ENCODE measurements at regions not wholly inside any gene's neighbourhood (a gene's known extent, or its start where the extent isn't known, plus 50 kb on each side); places are given as distances from the start of the nearest gene placed in this dataset.
"Not testable (repeated sequence)": the region's sequence is repeated elsewhere in the genome, so short reads cannot be mapped to it uniquely, and the experiment has no call there.

DNA sequence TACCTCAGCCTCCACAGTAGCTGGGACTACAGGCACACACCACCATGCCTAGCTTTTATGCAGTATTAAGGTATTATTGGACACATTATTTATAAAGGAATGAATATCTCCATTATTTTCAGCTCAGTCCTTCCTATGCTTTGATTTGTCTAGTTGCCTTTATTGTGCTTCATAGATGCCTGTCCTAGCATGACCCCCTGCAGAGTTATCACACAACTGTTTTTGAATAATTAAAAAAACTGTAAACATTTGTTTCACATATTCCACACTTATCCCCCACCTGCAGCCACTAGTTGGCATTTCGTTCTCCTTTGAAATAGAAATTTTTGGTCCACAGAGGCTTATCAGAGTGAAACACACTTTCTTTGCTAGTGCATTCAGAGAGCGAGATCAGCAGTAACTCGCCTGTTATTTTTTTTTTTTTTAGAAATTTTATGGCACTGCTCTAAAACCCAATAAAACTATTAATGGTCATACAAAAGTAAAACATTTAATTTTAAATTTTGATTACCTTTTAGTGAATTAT lies 151.8 kb upstream of the RASA1 start:
- DNase-seq: no peak

DNA sequence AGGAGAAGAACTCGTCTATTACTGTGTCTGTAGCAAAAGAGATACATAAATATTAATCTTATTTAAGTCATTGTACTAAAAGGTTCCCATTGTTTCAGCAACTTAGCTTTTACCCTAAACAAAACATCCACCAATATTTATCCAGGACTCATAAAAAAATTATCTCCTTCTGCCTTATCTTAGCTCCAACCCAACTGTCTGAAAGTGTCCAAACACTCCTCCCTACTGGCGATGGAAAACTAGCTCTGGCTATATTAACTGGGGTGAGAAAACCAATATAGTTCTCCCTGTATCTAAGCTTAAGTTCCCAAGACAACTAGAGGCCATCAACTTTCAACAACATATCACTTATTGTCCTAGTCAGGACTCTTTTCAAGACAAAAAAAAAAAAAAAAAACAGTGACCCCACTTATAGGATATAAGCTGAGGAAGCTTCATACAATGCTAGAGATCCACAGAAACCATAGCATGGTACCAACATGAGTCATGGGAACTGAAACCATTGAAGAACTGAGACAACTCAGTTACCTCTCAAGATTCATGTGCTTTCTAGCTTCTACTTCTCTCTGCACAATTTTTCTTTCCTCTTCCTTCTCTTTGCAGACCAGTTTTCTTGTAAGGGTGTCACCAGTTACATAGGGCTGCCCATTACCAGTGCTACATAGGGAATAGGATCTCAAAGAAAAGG lies 150.7 kb upstream of the RASA1 start:
- DNase-seq: no peak

DNA sequence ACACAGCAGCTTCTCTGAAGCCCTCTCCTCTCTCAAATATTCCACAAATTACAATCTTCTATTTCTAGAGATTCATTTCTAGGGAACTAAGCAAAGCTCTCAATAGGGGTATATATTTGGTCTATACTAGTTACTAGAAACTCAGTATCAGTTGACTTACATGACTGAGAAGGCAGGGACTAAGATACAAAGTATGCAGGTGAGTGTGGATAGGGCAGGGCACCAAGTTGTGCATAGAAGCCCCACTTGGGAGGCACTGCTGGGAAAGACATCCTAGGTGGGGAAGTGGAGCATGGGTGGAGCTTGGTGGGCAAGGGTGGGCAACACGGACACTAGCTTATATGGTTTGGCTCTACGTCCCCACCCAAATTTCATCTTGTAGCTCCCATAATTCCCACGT lies 148.1 kb upstream of the RASA1 start:
- no peak for DNase-seq

DNA sequence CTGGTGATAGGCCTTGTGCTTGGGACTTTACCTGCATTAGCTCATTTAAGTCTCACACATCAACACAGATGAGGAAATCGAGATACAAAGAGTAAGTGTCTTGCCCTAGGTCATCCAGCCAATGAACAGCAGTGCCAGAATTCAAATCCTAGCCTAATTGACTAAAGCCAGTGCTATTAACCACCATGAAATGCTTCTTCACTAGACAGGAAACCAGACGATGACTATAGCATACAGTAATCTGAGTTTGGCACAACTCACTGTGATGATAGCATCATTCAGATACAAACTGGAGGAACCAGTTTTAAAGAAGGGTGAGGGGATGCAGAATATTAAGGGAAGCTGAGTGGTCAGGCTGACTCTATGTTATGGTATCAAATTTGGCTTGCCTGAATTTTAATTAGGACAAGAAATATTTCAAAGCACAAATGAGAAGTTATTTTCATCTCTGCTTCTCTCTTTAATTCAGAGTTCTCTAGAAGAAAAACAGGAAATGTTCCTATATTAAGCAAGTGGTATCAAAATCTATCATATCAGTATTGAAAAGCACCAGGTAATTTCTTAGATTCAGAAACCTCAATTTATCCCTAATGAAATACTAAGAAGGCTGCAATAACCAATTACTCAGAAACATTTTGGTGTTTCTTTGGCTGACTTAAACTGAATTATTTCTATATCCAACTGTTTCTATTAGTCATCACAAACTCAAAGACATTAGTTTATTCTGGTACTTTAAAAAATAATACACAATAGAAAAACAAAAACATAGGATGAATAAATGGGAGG lies 147.0 kb upstream of the RASA1 start:
- DNase-seq: no peak

DNA sequence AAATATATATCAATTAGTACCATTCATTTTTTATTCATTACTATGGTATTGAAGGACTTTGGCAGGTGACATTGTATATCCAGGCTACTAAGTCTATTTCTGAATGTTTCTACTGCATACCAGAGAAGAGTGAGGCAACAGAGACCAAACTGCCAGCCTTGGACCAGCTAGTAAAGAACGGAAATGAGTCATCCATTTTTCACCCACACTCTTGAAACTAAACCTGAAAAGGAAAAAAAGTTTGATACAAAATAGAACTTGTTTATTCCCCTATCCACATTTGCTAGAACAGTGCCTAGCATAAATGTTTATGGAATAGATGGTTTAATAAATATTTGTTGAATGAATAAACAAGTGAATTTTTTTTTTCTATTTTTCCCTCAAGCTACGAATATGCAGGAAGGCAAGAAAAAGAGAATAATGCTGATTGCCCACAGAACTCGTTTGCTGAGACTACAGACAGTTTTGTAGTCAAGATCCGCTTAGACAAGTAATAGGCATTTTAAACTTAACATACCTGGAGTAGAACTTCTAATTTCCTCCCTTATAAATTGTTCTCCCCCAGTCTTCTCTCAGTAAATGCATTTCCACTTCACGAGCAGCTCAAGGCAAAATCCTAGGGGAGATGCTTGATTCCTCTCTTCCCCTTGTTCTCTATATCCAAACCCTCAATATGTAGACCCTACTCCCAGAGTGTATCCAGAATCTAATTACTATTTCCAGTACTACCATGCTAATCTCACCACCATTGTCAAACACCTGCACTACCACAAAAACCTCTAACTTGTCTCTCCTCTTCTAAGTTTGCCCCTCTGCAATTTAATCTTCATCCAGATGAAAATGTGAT lies 146.2 kb upstream of the RASA1 start:
- DNase-seq: peak; percentile 31

DNA sequence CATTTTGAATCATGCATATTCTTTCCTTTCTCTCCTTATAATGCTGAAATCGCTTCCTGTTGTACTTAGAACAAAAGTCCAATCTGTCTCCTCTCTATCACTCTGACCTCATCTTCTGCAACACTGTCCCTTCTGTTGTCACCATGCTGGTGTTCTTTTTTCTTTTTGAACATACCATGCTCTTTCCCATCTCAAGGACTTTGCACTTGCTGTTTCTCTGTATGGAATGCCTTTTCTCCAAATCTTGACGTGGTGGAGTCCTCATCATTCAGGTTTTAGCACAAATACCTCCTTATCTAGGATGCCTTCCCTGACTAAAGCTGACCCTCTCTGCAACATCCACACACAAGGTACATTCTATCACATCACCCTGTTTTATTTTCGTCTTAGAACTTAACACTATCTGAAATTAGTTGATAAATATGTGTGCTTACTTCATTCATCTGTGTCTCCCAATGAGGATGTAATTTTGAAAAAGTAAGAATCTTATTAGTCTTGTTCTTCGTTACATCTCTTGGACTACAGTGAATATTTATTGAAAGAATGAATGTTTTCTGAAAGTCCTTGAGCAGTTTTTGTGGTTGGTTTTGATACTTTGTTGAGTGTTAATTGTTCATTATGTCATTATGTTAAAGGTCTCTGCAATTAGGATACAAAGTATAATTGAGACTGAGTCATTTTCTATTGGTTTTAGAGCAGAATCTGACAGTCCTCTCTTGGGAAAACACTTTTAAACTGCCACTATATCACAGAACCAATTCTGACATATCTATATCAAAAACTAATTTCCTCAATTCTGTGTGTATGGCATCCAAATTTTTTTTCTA lies 145.3 kb upstream of the RASA1 start:
- DNase-seq: no peak

DNA sequence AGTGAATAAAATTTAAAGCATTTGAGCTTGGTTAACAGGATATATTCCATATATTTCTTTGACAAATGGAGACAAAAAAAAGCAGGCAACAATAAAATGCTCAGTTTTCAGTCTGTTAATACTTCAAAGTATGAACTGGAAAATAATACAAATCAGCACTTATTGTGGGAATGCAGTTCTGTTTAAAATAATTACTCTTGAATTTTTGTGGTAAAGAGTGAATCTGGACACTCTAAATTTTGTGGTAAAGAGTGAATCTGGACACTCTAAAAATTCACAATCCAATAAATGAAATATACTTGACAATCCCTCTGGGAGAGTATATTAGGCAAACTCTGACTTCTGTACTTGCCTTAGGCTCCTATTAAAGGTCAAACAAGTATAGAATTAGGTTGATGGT lies 141.9 kb upstream of the RASA1 start:
- no peak for DNase-seq

DNA sequence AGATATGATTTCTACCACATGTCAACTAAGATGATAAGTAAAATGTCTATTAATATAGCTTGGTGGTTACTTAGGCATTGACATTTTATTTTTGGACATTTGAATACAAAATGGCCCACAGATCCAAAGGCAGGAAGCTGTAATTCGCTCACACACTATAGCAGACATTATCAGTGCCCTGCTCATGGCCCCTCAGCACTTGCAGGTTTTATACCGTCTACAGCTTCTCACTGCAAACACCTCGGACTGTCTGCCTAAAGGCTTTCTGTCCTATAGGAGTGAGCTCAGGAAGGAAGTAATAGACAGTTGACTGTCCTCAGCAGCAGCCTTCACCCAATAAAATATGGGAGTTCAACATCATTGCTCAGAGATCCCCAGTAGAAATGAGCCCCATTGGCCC lies 140.8 kb upstream of the RASA1 start:
- no peak for DNase-seq

DNA sequence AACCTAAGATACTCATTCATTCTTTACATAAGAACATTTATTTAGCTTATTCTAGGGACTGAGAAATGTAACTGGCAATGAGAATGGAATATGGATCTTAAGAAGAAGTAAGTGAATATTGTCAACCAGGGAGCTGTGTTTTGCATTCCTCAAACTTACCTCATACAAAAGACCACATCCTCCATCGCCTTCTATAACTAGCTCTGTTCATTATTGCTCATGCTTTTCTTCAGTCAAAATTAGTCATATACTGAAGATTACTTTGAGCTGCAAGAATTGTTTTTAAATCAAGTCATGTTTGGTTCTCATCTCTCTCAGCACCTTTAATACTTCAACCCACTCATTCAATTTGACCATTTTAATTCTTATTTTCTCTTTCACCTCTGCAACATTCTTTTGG lies 140.3 kb upstream of the RASA1 start:
- no peak for DNase-seq

DNA sequence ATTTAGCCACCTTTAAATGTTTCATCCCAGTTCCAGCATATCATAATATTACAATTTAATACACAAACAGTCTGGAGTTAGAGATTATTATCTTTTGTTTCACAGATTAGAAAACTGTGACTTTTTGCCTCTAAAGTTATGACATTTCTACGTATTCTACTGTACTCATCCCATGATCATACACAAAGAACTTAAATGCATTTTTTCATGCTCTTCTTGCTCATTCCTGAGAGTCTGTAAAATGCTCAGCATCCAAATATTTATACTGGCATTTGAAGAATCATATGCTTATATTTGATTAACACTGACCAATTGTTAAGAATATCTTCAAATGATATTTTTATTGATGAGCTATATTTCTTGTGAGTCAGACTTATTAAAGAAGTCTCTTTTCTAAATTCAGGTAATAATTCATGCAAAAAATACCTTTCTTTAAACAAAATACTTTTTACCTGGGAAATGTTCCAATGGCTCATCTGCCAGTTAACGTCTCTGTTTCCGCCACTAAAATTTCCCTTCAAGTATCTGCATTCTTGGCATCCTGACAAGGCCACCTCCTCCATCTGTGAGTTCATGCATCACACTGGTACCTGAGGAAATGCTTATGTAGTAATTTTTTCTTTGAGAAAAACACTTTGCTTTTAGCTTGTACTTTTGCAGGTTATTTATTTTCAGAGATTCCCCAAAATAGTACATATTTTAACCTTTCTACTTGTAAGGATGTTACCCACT lies 139.6 kb upstream of the RASA1 start:
- no peak for DNase-seq

DNA sequence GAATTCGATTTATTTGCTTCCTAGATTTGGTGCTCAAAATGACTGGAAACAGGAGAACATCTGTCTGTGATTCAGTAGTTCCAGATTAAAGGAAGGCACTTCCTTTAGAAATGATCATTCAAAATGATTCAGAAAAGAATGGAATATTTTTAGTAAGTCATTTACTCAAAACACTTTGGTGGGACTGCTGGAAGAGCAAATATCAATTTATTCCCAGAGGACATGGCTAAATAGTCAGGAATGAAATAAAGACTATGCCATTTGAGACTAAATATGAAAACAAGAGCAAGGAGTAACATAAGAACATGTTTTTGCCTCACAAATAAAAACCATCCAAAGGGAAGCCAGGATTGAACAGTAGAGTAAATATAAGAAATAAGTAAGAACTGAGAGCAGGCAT lies 138.6 kb upstream of the RASA1 start:
- no peak for DNase-seq

DNA sequence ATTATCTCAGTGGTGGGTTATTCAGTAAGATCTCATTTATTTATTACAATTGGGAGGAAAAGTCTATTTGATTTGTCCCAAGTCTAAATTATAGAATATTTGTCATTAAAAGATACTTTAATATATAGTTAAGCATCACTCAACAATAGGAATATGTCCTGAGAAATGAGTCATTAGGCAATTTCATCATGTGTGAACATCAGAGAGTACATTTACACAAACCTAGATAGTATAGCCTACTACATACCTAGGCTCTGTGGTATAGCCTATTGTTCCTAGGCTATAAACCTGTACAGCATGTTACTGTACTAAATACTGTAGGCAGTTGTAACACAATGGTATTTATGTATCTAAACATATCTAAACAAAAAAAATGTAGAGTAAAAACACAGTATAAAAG lies 135.0 kb upstream of the RASA1 start:
- DNase-seq: no peak

DNA sequence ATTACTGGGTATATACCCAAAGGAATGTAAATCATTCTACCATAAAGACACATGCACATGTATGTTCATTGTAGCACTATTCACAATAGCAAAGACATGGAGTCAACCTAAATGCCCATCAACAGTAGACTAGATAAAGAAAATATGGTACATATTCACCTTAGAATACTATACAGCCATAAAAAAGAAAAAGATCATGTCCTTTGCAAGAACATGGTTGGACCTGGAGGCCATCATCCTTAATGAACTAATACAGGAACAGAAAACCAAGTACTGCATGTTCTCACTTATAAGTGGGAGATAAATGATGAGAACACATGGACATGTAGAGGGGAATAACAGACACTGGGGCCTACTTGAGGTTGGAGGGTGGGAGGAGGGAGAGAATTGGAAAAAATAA lies 133.2 kb upstream of the RASA1 start:
- not testable (repeated sequence) for DNase-seq

DNA sequence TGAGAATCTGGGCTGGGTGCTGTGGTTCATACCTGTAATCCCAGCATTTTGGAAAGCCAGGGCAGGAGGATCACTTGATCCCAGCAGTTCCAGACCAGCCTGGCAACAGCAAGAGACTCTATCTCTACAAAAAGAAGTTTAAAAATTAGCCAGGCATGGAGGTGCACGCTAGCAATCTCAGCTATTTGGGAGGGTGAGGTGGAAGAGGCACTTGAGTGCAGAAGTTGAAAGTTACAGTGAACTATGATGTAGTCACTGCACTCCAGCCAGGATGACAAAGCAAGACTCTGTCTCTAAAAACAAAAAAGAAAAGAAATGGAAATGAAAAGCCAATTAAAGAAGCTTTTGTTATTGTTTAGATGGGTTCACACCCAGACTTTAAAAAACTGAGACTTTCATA lies 131.6 kb upstream of the RASA1 start:
- no peak for DNase-seq

DNA sequence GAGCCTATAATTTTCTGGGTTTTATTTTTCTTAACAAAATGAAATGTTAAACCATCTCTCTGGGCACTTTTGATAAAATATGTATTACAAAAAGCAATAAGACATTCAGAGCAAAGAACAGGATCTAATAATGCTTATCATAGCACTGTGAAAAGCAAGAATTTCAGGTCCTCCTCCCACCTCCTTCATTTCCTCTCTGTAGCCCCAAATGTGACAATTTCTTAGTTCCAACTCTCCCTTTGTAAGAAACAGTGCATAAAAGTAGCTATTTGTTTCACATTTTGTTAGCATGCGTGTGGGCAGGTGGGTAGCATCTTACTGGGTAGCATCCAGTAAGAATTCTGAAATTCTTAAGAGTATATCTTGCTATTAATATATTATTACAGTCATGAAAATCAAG lies 130.9 kb upstream of the RASA1 start:
- no peak for DNase-seq

DNA sequence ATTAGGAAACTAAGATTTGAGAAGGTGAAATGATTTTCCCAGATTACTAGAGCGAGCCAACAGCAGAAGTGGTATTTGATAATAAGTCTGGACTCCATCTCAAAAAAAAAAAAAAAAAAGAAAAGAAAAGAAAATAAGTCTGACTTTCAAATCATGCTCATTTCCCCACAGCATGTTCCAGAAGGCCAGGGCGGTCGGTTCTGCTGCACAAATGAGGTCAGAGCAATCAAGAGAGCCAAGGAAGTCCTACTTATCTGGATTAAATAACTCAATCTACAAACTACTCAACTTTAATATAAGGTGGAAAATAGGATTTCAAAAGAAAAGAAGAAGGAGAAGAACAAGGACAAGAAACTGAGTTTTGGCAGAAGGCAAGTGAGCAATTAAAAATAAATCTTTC lies 130.4 kb upstream of the RASA1 start:
- no peak for DNase-seq

DNA sequence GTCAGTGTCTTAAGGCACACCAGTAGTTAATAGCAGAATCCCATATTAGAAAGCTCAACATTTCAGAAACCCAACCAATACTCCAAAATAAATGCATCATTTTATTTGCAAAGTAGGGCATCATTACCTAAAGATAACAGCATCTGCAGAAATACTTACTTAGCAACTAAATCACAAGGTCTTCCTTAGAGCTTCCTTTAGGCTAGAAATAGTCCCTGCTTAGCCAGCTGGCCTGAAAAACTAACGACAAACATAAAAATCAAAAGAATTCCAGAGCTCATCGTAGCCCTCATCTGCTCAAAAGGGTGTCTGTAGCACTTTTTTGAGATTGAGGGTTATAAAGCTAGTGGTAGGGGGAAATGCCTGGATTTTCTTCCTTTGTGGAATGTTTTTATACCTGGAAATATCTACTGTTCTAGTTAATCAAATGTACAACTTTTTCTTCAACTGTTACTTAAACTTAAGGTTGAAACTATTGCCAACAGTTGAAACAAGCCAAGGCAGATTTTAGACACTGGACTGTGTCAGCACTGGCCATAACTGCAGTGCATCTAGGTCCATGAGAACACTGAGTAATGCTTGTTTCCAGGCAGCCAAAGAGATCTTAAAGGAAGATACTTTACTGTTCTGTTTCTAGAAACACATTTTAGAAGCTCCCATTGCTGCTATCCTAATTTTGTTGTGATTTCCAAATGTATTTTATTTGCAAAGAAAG lies 129.4 kb upstream of the RASA1 start:
- DNase-seq: no peak

DNA sequence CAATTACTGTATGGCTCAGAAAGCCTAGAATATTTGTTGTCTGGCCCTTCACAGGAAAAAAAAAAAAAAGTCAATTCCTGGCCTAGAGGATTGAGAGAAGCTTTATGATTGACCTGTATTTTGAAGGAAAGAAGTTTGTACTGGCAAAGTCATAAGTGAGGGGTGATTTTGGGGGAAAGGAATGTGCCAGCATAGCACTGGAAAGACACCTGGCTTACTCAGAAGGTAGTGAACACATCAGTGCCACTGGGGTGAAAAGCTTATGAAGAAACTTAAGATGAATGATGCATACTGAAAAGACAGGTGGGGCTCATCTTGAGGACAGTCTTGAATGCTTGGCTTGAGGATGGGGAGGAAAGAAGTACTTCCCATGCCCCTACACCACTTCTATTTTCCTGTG lies 127.9 kb upstream of the RASA1 start:
- no peak for DNase-seq

DNA sequence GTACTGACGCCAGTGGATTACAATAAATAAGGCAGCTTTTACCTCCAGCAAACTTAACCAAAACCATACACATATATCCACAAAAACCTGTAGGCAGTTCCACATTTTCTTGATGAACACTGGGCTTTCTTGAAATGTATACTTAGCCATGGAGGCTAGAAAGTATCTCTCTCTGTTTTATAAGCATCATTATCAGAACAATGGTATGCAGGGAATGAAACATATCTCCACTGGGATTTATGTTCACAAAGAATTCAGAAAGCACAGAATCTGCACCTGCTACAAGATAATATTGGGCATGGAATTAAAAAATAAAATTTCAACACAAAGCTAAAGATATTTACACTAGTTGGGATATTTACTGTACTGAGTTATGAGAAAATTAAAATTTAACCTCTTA lies 126.1 kb upstream of the RASA1 start:
- no peak for DNase-seq

DNA sequence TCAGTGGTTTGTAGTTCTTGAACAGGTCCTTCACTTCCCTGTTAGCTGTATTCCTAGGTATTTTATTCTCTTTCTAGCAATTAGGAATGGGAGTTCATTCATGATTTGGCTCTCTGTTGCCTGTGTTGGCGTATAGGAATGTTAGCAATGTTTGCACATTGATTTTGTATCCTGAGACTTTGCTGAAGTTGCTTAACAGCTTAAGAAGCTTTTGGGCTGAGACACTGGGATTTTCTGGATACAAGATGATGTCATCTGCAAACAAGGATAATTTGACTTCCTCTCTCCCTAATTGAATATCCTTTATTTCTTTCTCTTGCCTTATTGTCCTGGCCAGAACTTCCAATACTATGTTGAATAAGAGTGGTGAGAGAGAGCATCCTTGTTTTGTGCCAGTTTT lies 121.8 kb upstream of the RASA1 start:
- DNase-seq: not testable (repeated sequence)

DNA sequence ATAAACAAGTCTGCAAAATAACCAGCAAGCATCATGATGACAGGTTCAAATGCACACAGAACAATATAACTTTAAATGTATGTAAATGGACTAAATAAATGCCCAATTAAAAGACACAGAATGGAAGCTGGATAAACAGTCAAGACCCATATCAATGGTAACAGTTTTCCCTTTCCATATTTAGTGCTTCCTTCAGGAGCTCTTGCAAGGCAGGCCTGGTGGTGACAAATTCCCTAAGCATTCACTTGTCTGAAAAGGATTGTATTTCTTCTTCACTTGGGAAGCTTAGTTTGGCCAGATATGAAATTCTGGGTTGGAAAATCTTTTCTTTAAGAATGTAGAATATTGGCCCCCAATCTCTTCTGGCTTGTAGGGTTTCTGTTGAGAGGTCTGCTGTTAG lies 120.2 kb upstream of the RASA1 start:
- no peak for DNase-seq

Measured in GF-D8 (cell line).